ENCODE measurements at regions not wholly inside any gene's neighbourhood (a gene's known extent, or its start where the extent isn't known, plus 50 kb on each side); places are given as distances from the start of the nearest gene placed in this dataset.

DNA sequence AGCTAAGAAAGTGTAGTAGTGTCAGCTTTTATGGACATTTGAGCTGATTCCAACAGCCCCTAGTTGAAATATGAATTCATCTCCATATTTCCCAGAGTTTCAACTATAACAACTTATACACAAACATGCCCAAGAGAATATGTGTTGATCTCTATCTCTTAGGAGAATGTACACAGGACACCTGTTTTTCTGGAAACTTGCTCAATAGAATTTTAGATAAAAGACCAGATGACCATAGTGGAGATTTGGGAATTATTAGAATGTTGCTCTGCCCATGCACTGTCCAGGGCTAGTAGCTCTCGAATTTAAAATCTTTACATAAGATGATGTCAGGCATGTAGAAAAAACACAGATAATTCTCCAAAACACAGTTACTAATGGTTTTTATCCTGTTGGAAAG, 162.3 kb upstream of the VRK2 start:
- intact Hi-C loops (cut with DNase I), result no loop called here
- DNase-seq (ENCODE audit: low spot score in 2 of 2), result no peak
- no peaks in the 10 kb centered on the region for H3K27me3 ChIP-seq

DNA sequence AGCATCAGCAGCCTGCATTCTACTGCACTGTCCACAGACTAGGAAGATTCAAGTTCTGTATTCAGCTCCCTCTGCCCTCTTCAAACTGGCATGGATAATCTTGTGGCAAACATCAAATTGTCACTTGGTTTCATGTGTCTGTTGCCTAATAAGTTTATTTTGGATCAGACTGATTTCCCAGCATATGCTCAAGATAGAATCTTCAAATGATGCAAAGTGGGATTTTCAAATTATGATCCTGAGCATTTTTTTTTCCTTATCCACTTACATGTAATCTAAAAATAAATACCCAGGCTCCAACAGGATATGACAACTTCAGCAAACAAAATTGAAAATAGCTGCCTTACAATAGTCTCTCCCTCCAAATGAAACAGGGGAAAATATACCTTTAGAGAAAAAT, 160.9 kb upstream of the VRK2 start:
- intact Hi-C loops (cut with DNase I), result no loop called here
- Histone ChIP-seq H3K4me1 (no peaks in the 10 kb centered on the region), H3K36me3 (no peaks in the 10 kb centered on the region), H3K4me3 (no peak overlapping the region), H3K27ac (no peak overlapping the region), H3K9me3 (no peaks in the 10 kb centered on the region), H3K27me3 (no peaks in the 10 kb centered on the region)
- no peak for TF ChIP-seq CTCF (IDR thresholded peaks at IDR 0.05)
- DNase-seq (ENCODE audit: low spot score in 2 of 2), result no peak

More for the DNA sequence above, 162.3 kb upstream of the VRK2 start:
- no peak overlapping the region for H3K4me3 ChIP-seq
- H3K36me3 ChIP-seq, result no peaks in the 10 kb centered on the region
- no peaks in the 10 kb centered on the region for H3K9me3 ChIP-seq
- no peak for TF ChIP-seq CTCF (IDR thresholded peaks at IDR 0.05)
- no peaks in the 10 kb centered on the region for H3K4me1 ChIP-seq
- no peak overlapping the region for H3K27ac ChIP-seq

DNA sequence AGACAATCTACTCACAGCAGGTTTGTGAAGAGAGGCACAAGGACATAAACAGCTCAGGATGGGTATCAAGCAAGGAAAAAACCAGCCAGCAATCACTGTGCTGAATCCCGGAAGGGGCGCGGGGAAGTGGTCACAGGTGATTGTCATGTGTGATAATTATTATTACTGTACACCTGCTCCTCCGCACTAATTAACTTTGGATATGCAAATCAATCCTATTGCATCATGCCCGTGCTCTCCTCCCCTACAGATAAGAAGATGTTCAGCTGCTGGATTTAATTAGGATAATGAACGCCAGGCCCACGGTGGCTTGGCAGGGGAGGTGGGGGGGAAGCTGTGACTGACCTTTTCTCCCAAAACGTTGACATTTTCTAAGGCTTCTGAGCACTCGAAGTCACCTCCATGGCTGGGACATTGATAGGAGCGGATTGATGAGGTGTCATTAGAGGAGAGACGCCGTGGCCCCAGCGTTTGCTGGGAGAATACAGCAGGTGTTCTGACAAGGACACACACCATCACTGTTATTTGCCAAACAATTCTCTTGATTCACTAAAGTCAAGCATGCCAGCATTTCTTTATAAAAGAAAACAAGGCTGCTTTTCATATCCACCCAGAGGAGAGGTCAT, 160.3 kb upstream of the VRK2 start:
- Histone ChIP-seq H3K27me3 (no peaks in the 10 kb centered on the region), H3K9me3 (no peaks in the 10 kb centered on the region), H3K36me3 (no peaks in the 10 kb centered on the region), H3K4me3 (no peak overlapping the region), H3K27ac (no peak overlapping the region), H3K4me1 (no peaks in the 10 kb centered on the region)
- intact Hi-C loops (cut with DNase I), result no loop called here
- no peak for TF ChIP-seq CTCF (IDR thresholded peaks at IDR 0.05)
- no peak for DNase-seq (ENCODE audit: low spot score in 2 of 2)

- Histone ChIP-seq H3K4me1 (no peaks in the 10 kb centered on the region), H3K27me3 (no peaks in the 10 kb centered on the region), H3K36me3 (no peaks in the 10 kb centered on the region), H3K9me3 (no peaks in the 10 kb centered on the region), H3K27ac (no peak overlapping the region), H3K4me3 (no peak overlapping the region)
- intact Hi-C loops (cut with DNase I), result no loop called here
- TF ChIP-seq CTCF (IDR thresholded peaks at IDR 0.05), result no peak
- DNase-seq (ENCODE audit: low spot score in 2 of 2), result no peak
Measured at GRCh38 chr2:57888463-57888862, 158.1 kb upstream of the VRK2 start.

DNA sequence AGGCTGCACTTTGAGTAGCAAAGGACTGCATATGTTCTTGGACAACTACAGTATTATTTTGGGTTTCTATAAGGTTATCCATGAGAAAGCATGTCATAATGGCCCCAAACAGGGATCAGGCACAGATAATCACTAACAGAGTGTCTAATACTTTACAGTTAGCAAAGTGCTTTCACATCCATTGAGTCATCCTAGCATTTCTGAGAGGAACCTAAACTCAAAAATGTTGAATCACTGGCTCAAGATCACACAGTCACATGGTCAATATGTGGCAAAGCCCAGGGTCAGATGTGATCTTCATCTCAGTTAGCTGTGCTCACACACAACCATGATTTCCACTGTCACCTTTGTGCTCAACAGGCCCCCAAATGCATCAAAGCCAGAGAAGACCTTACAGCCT, 156.1 kb upstream of the VRK2 start:
- no peaks in the 10 kb centered on the region for H3K4me1 ChIP-seq
- no peaks in the 10 kb centered on the region for H3K36me3 ChIP-seq
- no peak overlapping the region for H3K27ac ChIP-seq
- no peak overlapping the region for H3K4me3 ChIP-seq
- intact Hi-C loops (cut with DNase I), result no loop called here
- no peak for DNase-seq (ENCODE audit: low spot score in 2 of 2)
- no peak for TF ChIP-seq CTCF (IDR thresholded peaks at IDR 0.05)
- no peaks in the 10 kb centered on the region for H3K9me3 ChIP-seq
- H3K27me3 ChIP-seq, result no peaks in the 10 kb centered on the region
